NCI-H510A treated with DMSO at 0.1 percent for 48 hours (cell line): ENCODE measurements at regions not wholly inside any gene's neighbourhood (a gene's known extent, or its start where the extent isn't known, plus 50 kb on each side); places are given as distances from the start of the nearest gene placed in this dataset.
"Not testable (repeated sequence)": the region's sequence is repeated elsewhere in the genome, so short reads cannot be mapped to it uniquely, and the experiment has no call there.

Source experiments
- DNase-seq: peaks from one replicate; lab custom pipeline; 2025; lab: John Stamatoyannopoulos, UW

DNA sequence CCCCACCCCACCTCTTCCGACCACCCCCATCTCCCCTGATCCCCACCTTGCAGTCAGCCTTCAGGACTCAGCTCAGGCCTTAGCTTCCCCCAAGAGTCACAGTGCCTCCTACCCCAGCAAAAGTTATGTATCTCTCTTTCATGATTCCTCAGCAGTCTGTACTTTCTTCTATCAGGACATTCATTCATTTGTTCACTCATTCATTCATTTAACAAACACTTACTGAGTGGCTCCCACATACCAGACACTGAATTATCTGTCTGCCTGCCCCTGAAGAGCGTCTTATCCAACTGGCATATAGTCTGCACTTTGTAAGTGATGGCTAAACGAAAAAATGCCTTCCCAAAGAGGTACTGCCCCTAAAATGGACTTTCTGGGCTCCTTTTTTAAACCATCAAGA is 114.4 kb upstream of the SLC35F3 start:
- no peak for DNase-seq

DNA sequence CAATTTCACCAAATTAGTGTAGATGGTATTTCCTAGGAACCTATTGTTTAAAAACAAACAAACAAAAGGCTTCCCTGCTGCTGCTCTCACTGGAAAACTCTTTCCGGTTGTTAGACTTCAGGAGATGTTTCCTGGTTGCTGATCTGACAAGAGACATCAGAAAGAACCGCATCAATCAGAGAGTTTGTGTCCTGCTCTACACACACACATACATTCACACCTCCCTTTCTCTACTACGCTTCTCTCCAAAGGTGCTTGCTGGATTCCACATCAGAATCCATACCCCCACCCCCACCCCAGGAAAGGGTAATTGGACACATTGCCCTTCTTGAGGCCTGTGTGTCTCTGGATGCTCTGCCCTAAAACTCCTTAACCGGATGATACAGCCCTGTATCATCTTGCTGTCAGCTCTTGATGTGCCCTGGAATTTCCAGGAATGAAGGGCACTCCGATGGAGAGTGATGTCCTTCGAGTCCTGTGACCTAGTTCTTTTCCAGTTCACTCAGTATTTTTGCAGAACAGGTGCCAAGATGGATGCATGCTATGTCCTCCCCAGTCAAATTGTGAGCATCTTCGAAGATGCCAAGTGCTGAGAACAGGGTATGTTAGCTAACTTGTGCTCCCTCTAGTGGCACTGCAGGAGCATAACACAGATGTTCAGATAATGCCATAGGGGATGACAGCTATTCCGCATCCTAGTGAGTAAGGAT is 113.7 kb upstream of the SLC35F3 start:
- DNase-seq, result peak; percentile 79

DNA sequence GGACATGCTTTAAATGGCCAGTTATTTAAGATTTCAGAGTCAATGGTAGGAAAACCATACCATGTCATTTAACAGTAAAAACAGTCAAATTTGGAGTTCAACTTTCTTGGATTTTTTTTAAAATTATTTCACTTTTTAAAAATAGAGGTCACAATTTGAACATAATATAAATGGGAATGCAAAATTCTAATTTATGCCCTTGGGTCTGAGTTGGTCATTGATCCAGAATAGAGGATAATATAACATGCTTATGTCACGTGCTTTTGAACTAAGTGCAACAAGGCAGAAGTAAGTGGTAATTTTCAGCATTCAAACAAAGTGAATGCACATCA is 113.1 kb upstream of the SLC35F3 start:
- DNase-seq, result no peak

DNA sequence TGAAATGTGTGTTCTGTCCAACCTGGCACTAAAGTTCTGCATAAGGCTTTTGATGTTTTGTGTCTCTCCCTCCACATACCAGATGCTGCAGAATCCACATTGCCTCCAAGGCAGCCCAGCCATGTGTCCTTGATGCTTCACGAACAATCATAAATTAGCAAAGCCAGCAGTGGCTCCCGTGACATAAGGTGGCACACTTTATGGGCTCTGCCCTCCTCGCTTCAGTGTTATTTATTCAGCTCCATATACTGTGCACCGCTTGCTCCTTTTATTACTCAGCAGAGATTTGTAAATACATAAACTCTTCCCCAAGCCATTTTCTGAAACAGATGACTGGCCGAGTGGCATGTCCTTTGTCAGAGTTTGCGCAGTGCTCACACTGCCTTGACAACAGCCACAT is 112.8 kb upstream of the SLC35F3 start:
- DNase-seq, result no peak

DNA sequence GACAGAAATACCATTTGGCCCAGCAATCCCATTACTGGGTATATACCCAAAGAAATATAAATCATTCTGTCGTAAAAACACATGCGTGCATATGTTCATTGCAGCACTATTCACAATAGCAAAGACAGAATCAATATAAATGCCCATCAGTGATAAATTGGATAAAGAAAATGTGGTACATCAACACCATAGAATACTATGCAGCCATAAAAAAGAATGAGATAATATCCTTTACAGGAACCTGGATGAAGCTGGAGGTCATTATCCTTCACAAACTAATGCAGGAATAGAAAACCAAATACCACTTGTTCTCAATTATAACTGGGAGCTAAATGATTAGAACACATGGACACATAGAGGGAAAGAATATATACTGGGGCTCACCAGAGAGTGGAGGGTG is 109.6 kb upstream of the SLC35F3 start:
- DNase-seq, result no peak

DNA sequence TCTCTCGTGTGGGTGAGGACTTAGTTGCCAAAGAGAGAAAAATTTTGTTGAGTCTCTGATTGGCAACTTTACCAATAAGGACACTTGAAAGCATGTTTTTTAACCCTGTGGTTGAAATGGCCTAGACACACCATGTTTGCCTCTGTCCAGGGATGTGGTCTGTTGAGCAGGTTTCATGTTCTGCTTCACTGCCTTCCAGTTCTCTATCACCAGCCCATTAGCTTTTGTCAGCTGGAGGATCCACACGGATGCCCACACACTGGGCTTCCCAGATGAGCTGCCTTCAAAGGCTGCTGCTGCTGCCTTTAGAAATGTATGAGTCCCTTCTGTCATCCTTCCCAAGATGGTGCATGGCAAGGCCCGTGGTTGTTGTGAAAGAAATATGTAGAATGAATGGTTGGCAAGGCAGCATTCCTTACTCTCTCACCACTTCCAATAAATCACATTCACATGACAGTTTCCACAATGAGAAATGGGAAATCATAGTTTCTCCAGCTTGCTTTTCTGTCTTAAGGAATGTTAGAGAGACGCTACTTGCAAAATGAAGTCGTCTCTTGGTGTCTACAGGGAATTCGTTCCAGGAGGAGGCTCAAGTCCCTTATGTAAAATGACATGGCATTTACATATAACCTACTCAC is 108.2 kb upstream of the SLC35F3 start:
- no peak for DNase-seq

DNA sequence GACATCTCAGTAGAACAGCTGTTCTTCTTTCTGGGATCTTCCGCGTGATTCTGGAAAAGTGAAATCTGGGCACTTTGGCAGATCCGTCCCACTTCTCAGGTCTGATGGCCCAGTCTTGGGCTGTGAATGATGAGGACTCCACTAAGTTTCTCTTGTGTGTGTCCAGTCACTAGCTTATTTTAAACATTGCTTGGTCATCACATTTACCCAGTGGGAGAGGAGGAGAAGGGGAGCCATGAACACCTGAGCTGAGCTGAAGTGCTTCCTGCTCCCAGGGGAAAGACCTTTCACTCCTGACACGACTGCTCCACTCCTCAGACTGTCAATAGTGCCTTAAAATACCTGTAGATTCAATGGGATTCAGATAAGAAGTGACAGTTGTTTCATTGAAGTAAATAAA is 101.9 kb upstream of the SLC35F3 start:
- DNase-seq, result no peak

DNA sequence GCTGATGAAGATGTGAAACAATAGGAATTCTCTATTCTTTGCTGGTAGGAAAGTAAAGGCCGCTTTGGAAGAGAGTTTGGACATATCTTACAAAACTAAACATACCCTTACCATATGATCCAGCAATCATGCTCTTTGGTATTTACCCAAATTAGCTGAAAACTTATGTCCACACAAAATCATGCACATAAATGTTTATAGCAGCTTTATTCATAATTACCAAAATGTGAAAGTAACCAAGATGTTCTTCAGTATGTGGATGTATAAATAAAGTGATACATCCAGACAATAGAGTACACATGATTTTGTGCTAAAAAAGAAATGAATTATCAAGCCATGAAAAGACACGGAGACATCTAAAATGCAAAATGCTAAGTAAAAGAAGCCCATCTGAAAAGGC is 98.7 kb upstream of the SLC35F3 start:
- DNase-seq, result no peak

DNA sequence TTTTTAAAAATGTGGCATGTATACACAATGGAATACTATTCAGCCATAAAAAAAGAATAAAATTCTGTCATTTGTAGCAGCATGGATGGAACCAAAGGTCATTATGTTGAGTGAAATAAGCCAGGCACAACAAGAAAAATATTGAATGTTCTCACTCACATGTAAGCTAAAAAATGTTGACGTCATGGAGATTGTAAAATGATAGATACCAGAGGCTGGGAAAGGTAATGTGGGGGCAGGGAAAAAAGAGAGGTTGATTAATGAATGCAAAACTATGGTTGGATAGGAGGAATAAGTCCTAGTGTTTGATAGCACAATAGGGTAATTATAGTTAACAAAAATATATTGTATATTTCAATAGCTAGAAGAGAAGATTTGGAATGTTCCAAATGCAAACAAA is 89.1 kb upstream of the SLC35F3 start:
- DNase-seq, result no peak

DNA sequence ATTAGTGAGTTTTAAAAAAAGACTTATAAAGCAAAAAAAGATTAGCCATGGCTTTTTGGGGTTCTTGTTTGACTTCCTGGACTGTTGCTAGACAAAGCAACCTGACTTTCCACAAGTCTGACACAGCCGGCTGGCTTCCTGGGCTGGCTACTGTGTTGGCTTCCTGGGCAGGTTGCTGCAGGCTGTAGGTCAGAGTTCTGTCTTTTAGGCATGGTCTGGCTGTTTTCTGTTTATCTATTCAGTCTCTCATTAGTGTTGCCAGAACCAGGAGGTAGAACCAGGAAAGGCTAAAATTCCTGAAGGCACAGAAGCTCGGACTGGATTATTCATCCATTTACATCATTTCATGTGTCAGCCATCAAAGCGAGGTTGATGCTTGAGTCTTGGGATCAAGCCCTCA is 88.6 kb upstream of the SLC35F3 start:
- DNase-seq, result no peak

DNA sequence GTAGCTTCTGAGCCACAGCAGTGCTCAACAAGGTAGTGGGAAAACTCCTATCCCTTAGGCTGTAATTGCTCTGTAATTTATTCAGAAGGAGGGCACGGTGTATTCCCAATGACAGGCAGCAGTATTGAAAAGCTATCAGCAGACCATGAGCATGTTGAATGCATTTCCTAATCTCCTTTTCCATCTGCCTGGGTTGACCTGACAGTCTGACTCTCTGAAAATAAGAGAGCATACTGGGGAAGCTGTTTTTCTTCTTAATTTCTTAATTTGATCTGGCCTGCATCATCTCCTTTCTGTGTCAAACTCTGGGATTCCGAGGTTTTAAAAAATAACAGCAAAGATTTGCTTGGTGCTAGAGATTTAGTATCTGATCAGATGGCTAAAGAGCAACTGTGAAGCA is 88.1 kb upstream of the SLC35F3 start:
- DNase-seq, result no peak

DNA sequence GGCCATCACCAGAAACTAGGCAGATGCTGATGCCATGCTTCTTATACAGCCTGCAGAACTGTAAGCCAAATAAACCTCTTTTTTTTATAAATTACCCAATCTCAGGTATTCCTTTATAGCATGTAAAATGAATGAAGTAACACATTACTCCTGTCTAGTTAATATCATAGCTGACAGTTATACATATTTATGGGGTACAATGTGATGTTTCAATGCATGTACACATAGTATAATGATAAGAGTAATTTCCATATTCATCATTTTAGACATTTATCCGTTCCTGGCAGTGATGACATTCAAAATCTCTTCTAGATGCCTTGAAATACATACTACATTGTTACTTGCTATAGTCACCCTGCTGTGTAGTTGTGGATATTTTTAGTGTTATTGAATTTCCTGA is 85.4 kb upstream of the SLC35F3 start:
- no peak for DNase-seq

DNA sequence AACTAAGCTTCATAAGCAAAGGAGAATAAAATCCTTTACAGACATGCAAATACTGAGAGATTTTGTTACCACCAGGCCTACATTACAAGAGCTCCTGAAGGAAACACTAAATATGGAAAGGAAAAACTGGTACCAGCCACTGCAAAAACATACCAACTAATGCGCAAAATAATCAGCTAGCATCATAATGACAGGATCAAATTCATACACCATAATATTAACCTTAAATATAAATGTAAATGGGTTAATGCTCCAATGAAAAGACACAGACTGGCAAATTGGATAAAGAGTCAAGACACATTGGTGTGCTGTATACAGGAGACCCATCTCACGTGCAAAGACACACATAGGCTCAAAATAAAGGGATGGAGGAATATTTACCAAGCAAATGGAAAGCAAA is 80.3 kb upstream of the SLC35F3 start:
- not testable (repeated sequence) for DNase-seq

DNA sequence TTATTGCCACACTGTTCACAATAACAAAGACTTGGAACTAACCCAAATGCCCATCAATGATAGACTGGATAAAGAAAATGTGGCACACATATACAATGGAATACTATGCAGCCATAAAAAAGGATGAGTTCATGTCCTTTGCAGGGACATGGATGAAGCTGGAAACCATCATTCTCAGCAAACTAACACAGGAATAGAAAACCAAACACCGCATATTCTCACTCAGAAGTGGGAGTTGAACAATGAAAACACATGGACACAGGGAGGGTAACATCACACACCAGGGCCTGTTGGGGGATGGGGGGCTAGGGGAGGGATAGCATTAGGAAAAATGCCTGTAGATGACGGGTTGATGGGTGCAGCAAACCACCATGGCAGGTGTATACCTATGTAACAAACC is 76.5 kb upstream of the SLC35F3 start:
- DNase-seq, result not testable (repeated sequence)

DNA sequence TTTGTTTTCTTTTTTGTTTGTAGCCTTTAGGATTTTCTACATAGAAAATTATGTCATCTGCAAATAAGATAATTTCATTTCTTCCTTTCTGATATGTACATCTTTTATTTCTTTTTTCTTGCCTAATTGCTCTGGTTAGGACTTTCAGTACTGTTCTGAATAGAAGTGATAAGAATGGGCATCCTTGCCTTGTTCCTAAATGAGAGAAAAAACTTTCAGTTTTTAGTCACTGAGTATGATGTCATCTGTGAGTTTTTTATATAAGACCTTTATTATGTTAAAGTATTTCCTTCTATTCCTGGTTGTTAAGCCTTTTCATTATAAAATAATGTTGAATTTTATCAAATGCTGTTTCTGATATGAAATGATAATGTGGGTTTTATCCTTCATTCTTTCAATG is 76.0 kb upstream of the SLC35F3 start:
- no peak for DNase-seq

DNA sequence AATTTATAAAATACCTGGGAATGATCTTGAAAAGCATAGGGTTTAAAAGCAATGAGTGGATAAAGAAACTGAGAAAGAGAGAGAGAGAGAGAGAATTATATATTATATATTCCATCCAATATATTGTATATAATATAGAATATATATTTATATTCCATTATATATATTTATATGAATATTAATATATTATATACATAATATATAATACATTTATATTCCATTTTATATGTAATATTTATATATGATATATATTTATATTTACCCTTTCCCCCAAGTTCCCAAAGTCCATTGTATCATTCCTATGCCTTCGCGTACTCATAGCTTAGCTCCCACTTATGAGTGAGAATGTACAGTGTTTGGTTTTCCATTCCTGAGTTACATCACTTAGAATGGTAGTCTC is 69.9 kb upstream of the SLC35F3 start:
- no peak for DNase-seq

DNA sequence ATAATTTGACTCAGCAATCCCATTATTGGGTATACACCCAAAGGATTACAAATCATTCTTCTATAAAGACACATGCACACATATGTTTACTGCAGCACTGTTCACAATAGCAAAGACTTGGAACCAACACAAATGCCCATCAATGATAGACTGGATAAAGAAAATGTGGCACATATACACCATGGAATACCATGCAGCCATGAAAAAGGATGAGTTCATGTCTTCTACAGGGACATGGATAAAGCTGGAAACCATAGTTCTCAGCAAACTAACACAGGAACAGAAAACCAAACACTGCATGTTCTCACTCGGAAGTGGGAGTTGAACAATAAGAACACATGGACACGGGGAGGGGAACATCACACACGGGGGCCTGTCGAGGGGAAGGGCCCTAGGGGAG is 66.3 kb upstream of the SLC35F3 start:
- DNase-seq, result not testable (repeated sequence)

DNA sequence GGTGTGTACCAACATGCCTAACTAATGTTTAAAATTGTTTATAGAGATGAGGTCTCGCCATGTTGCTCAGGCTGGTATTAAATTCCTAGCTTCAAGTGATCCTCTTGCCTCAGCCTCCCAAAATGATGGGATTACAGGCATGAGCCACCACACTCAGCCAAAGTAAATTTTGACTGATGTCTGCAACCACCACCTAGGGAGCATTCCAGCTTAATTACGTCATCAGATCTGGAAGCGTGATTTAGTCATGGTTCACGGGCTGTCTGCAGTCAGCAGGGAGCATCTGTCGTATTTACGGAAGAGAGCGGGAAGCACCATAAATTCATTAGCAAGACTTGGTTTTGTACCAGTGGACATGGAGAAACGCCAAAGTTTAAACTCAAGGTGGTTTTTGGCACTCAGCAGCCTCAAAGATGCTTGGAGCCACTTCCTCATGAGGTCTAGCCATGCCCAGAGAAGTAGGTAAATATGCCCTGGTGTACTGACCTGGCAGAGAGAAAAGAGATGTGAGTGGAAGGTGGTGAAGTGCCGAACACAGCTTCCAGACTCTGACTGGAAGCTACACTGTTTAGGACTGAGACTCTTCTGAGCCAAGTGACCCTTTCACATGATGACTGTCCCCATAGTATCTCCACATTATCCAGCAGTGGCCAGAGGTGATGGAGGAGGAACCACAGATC is 60.8 kb upstream of the SLC35F3 start:
- DNase-seq, result no peak

DNA sequence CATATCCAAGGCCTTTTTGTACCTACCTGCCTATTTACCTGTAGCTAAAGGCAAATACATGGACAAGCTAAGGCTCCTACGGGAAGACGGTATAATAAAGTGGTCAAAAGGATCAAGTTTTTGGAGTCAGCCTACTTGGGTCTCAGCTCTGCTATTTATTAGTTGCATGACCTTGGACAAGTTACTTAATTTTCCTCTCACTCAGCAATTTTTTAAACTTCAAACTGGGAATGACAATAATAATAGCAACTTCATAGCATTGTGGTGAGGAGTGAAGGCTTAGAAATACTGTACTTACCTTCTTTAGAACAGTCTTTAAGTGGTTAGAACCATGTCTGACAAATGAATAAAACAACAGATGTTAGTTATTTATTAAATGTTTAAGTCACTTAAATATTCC is 60.2 kb upstream of the SLC35F3 start:
- DNase-seq, result no peak

DNA sequence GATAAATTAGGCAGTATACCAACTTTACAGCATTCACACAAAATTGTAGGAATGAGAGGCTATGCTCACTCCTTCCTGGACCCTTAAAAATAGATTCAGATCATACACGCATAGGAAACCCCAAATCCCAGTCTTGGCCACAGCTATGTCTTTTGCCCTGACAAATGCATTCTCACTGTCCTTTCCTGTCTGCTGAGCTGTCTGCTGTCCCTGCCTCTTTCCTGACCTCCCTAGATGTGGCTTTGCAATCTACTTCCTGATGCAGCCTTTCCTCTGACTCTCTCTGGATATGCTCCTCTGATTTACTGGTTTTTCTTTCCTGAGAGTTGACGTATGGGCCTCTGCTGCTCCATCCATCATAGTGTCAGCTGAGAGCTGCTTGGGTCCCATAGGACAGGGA is 59.8 kb upstream of the SLC35F3 start:
- no peak for DNase-seq
